Embryonic facial prominence (tissue), 1 donor: ENCODE measurements at regions not wholly inside any gene's neighbourhood (a gene's known extent, or its start where the extent isn't known, plus 50 kb on each side); places are given as distances from the start of the nearest gene placed in this dataset.

Experiments used
- DNase-seq: peaks from one replicate; pipeline ENCODE4 v3.0.0-alpha.2; 2016; ENCODE audit errors: extremely low spot score

GRCh38 chr4:136121426-136121825, 1410.9 kb downstream of the PCDH18 start:
- DNase-seq = no peak

- no peak for DNase-seq
Measured at GRCh38 chr4:136113921-136114320, 1418.4 kb downstream of the PCDH18 start.

DNA sequence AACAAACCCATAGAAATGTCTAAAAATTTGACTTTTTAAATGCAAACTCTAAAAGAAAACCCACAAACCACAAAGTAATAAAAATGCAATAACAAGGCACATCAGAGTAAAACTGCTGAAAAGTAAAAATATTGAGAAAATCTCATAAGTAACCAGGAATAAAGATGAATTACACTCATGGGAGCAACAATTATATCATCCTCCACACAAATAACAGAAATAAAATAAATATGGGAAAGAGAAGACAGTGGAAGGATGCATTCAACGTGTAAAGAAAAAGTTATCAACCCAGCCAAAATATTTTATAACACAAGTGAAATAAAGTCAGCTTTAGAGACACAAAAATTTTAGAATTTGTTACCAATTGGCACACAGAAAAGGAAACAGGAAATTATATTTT, 1420.2 kb downstream of the PCDH18 start:
- no peak for DNase-seq

DNA sequence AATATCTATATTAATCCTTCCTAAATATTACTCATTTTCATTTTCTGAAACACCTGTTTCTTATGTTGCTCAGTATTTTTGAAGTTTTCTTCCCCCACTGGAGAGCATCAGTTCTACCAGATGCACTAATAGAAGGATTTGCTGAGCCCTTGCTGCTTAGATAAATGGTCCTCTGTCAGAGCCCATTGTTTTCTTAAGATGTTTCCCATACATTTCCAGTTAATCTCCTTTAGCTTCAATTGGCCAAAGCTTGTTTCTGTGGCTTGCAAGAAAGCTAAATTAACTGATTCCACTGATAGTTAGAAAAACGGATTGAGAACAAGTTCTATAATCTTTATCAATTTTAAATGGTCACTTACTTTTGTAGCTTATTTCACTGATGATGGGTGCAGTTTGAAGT, 1425.5 kb downstream of the PCDH18 start:
- no peak for DNase-seq

GRCh38 chr4:136103616-136104015, 1428.7 kb downstream of the PCDH18 start:
- no peak for DNase-seq

DNA sequence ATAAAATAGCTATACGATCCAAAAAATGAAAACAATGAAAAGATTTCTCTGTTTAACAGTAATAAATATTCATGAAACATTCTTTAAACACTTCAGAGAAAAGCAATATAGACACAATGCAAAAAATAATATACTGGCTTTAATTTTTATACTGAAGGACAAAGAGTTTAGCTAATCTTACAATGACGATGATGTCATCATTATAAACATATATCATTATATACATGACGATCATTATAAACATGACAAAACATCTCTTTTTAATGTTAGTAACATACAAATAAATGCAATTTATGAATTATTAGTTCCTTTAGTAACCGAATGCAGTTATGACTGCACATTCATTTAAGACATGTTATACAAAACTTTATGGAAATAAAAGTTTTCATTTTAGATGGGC, 1434.6 kb downstream of the PCDH18 start:
- no peak for DNase-seq

- no peak for DNase-seq
Measured at GRCh38 chr4:136088211-136088867, 1444.0 kb downstream of the PCDH18 start.

DNA sequence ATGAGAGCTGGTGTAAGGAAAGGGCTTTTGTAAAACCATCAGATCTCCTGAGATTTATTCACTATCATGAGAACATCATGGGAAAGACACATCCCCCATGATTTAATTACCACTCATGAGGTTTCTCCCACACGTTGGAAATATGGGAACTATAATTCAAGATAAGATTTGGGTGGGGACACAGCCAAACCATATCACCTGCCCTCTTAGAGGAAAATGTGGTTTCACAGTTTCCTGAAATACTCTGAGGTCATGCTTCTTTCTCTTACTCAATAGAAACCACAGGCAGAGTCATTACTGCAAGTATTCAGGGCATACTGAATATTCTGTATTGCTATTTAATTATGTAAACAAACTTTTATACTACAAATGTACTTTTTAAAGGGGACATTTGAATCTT, 1453.3 kb downstream of the PCDH18 start:
- no peak for DNase-seq

DNA sequence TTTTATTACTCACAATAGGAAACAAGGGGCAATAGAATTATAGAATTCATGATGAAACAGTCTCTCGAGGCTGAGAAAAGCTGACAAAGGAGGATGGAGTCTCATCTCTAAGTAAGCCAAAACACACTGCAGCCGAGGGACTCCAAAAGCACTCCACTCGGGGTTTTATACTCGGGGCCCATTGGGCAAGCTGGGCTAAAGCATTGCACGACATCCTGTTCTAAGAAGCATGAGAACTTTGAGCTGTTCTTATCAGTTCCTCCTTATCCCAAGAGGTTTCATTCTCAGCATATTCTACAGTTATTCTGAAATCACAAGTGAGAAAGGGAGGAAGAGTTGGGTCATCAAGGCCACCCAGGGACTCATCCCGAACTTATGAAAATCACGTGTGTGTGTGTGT, 1475.5 kb downstream of the PCDH18 start:
- no peak for DNase-seq

DNA sequence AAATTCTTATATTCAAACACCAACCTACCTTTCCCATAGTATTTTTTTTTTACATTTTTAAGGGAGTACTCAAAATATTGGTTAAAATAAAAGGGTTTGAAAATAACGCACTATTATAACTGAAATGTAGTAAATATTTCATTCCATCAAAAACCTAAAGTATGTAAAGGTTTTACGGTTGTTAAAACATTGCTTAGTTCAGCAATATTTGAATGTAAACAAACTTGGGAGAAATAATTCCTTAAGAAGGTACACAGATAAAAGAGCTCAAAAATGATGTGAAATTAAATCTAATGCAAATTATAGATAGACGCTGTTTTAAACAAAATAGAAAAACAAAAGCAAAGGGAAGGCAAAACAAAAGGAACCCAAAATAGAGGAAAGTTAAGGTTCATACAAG, 1476.9 kb downstream of the PCDH18 start:
- no peak for DNase-seq

DNA sequence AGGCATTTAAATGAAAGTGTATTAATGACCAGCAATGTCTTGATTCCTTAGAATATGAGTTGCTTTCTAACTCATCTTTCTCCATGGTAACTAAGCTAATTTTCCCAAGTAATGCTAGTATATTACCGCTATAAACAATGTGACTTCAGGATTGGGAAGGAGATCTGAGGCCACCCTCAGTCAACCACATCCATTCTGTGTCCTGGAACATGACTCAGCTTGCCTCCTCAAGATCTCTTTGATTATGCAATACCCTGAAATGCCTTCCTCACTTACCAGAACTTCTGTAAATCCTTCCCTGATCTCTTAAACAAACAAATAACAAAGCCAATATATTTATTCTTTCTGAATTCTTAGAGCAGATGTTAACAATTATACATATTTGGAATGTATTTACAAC, 1495.5 kb downstream of the PCDH18 start:
- DNase-seq = no peak

DNA sequence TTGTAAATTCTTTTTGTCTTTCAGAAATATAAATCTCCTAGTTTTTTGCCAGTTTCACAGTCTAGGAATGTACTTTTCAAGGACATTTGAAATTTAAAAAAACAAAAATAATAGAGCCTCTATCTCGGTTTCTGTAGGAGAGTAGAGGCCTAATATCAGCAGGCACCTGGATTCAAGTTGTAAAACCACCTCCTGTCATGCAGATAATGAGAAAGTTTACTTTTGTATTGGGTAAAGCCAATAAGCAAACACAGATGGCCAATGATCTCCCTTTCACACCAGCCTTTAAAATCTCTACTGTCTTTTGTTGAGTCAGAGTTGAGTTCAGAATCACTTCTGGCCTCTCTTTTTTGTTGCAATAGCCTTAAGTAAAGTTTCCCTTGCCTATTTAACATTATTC, 1499.9 kb downstream of the PCDH18 start:
- no peak for DNase-seq

GRCh38 chr4:136025540-136025939, 1506.8 kb downstream of the PCDH18 start:
- no peak for DNase-seq

GRCh38 chr4:136017556-136017955, 1514.7 kb downstream of the PCDH18 start:
- DNase-seq = no peak

GRCh38 chr4:136012220-136012619, 1520.1 kb downstream of the PCDH18 start:
- DNase-seq = no peak

GRCh38 chr4:136009258-136009832, 1522.9 kb downstream of the PCDH18 start:
- DNase-seq = no peak

- DNase-seq = no peak
Measured at GRCh38 chr4:136007991-136008390, 1524.3 kb downstream of the PCDH18 start.

GRCh38 chr4:136002316-136002715, 1530.0 kb downstream of the PCDH18 start:
- DNase-seq = no peak

- DNase-seq = no peak
Measured at GRCh38 chr4:136001791-136002190, 1530.5 kb downstream of the PCDH18 start.

DNA sequence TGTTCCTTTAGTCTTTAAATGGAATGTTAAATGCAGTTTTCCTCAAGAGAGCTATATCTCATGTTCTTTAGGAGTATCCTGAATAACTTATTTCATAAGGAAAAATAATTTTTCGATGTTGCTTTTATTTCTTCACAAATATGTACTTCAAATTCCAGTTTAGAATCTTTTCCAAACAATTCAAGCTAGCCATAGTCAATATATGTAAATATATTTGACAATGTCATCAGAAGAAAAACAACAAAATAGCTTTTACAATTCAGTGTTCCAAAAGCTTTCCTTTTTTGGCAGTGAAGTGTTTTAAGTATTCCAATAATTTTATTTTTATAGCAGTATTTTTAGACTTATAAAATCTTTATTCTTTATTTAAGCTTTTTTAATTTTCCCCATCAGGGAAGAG, 1532.0 kb downstream of the PCDH18 start:
- no peak for DNase-seq

GRCh38 chr4:135994360-135994759, 1537.9 kb downstream of the PCDH18 start:
- DNase-seq = no peak

GRCh38 chr4:135976860-135977259, 1555.4 kb downstream of the PCDH18 start:
- DNase-seq = no peak

- DNase-seq = no peak
Measured at GRCh38 chr4:135966936-135967335, 1565.4 kb downstream of the PCDH18 start.

- no peak for DNase-seq
Measured at GRCh38 chr4:135963009-135963408, 1569.3 kb downstream of the PCDH18 start.
